Activated CD4-positive, alpha-beta T cell treated with anti-CD3 and anti-CD28 coated beads, Interleukin-2, amount 50 U/mL, for 48 hours (primary cell): ENCODE measurements at regions not wholly inside any gene's neighbourhood (a gene's known extent, or its start where the extent isn't known, plus 50 kb on each side); places are given as distances from the start of the nearest gene placed in this dataset.

Experiments used
- DNase-seq, 2 experiments: peaks; one replicate each; pipeline ENCODE4 v3.0.0-alpha.2; 2020

DNA sequence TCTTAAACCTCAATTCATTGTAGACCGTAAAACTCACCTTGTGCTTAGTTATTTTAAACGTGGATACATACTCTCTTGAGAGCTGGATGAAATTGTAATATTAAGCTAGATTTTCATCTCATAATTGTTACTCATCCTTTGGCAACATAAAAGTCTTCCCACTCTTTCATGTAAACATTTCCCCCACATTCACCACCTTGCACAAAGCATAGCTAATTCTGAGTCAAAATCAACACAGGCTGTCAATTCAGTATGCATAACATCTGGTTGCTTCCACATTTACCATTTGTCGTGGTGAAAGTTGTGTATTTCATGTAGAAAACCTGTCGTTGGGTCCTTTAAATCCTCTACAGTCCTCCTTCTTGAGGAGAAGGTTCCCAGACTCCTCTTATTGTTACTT is 524.6 kb downstream of the OTOL1 start:
- DNase-seq = no peak

DNA sequence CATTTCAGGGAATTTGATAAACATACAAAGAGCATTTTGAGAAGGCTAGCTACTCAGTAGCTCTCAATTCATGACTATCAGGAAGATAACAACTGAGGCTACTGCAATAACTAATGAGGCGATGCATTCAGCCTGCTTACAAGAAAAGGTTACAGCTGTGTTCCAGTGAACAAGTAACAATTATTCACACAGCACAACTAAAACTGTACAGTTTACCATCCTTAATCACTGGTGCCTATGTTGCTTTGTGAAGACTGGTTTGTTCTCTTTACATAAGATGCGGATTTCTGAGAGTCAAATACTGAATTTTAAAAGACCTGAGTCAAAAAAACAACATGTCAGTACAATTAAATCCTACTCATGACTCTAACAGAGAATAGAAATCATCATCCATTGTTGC is 526.3 kb downstream of the OTOL1 start:
- no peak for DNase-seq

- DNase-seq = no peak
These were observed 533.1 kb downstream of the OTOL1 start for GRCh38 chr3:162029736-162030135.

DNA sequence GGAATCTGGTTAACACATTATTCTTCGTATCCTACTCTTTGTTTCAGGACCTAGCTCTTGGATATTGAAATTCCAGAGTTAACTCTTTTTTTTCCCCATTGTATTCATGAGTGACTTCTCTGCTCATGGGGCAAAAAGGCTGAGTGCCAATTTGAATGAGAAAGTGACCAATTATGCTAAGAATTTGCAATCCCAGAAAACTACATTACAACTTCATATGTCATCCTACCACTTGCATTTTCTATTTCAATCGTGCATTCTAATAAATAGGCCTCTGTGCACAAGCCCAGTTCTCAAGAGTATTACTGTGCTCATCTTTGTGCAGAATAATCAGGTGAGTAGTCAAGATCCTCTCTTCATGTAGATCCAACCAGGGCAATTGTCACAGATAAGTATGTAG is 537.8 kb downstream of the OTOL1 start:
- no peak for DNase-seq

- no peak for DNase-seq
These were observed 545.0 kb downstream of the OTOL1 start for GRCh38 chr3:162041622-162042021.

DNA sequence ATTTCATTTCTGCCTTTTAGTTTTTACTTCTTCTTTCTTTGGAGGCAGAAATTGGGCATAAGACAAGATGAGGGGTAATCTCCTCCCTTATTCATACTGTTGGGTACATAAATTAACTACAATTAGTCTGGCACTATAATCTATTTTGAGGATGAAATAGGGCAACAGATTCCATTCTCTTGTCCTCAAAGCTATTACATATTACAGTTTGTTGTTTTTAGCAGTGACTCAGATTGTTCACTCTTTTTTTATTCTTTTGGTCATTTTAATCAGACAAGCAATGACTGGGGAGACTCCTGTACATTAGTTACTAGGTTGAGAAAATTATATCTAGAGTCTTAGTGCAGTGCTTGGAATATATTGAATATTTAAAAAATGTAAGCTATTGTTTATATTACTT is 556.0 kb downstream of the OTOL1 start:
- DNase-seq = no peak

- no peak for DNase-seq
These were observed 576.1 kb downstream of the OTOL1 start for GRCh38 chr3:162072656-162073164.

DNA sequence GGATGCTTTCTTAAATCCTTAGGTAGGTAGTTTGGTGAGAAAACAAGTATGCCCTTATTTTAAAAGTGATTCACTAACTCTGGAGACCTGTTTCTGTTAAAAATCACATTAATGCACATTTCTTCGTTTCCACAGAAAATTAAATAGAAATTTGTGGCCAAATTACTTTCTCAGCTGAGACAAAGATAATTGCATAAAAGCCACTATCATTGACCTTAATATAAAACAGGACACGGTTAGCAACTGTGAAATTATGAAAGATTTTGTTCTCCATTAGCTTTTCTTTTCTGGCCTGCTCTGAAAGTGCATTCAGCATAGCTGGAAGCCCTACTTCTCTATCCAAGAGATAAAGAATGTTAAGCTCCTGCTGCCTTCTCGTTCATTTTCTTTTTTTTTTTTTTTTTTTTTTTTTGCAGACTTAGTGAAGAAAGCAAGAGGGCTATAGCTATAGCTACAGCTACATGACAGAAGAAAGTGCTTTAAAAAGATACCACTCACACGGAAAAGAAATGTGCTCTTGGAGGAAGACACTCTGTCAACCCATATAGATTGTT is 576.9 kb downstream of the OTOL1 start:
- no peak for DNase-seq

GRCh38 chr3:162077108-162077507 is 580.5 kb downstream of the OTOL1 start:
- no peak for DNase-seq

DNA sequence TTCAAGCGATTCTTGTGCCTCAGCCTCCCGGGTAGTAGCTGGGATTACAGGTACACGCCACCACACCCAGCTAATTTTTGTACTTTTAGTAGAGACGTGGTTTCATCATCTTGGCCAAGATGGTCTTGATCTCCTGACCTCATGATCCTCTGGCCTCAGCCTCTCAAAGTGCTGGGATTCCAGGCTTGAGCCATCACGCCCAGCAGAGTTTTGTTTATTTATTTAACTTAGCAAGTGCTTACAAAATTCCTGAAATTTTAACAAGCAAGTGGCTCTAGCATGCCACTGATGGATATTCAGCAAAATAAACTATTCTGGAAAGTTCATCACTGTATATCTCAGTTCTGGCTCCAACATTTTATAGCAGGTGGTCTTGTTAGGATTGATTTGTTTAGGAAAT is 585.9 kb downstream of the OTOL1 start:
- DNase-seq = no peak

DNA sequence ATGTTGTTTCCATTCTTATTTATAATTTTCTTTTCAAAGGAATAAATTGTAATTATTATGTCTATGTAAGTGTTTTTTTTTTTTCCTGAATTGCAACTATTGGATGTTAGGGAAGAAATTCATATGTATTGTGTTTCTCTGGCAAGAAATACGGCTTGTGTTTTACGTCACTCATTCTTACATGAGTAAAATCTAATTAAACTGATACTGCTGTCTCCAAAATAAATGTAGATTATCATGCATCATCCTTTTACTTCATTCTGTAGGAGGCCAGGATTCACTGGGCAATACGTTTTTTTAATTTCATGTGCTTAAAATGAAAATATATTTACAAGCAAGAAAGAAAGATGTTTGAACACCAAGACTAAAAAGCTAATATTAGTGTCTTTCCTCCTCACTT is 590.8 kb downstream of the OTOL1 start:
- DNase-seq = no peak

- DNase-seq = no peak
These were observed 596.1 kb downstream of the OTOL1 start for GRCh38 chr3:162092751-162093150.

DNA sequence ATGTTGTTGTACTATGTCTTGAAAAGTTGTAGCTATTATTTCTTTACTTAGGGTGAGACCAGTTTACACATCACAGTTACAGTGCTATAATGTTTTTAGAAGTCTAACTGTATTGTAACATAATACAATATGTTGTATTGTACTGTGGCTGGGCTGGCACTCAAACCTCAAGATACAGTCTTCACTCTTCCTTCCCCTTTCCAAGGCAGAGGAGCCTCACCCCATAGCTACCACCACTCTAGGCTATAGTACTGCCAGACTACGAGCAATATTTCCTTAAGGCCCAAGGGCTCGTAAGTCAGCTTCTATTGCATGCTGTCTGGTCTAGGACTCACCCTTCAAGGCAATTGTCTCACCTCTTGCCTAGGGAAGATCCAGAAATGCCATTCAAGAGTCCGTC is 597.7 kb downstream of the OTOL1 start:
- no peak for DNase-seq

DNA sequence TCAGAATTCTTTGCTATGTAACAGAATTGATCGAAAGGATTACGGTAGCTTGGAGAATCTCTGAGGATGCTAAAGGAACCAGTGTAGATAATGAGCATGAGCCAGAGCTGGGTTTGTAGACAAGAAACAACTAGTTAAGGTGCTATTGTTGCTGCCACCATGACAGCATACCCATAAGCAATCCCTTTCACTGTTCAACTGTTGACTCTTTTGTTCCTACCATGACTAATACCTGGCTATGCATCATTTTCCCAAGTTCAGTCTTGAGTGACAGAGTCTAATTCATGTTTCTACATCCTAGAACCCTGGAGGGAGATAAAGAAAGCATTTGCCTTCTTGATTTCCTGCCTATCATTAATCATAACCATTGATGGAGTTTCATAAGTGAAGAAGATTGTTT is 600.3 kb downstream of the OTOL1 start:
- DNase-seq = no peak

DNA sequence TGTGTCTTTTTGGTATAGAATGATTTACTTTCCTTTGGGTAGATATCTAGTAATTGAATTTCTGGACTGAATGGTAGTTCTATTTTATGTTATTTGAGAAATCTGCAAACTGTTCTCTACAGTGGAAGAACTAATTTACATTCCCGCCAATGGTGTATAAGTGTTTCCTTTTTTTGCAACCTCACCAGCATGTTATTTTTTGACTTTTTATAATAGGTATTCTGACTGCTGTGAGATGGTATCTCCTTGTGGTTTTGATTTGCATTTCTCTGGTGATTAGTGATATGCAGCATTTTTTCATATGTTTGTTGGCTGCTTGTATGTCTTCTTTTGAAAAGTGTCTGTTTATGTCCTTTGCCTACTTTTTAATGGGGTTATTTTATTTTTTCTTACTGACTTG is 607.2 kb downstream of the OTOL1 start:
- DNase-seq = no peak

- no peak for DNase-seq
These were observed 615.3 kb downstream of the OTOL1 start for GRCh38 chr3:162111861-162112260.

- DNase-seq = no peak
These were observed 616.1 kb downstream of the OTOL1 start for GRCh38 chr3:162112719-162113118.

DNA sequence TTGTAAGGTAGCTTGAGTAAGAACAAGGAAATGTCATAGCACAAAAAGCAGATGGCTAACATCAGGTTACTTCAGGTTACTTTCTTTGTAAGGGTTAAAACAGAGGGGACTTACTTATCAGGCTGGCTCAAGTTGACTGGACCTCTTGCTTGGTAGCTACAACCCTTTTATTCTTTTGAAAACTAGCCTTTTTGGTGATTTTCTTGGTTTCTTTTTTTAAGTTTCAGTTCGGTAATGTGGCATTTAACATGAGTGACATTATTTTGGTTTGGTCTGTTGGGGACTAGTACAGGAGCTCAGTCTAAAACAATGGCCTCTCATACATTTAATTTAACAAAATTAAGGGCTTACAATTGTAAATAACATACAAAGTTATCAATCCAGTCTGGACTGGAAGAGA is 621.4 kb downstream of the OTOL1 start:
- no peak for DNase-seq

DNA sequence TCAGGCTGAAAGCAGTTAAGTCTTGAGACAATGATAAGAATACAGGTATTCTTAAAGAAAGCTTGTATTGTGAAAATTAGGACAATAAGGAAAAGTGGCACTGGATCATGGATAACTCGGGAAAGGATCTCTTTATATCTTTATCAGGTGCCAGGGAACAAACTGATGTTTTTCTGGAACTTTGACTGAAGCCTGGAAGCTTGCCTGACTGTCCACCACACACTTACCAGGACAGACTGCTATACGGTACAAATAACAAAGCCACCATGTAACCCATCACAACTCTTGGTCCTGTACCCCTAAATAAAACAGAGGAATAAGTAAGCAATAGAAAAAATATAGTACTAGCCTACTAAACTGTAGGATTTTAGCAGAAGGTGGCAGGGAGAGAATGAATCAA is 623.0 kb downstream of the OTOL1 start:
- DNase-seq = no peak

- DNase-seq = no peak
These were observed 625.8 kb downstream of the OTOL1 start for GRCh38 chr3:162122405-162122804.

DNA sequence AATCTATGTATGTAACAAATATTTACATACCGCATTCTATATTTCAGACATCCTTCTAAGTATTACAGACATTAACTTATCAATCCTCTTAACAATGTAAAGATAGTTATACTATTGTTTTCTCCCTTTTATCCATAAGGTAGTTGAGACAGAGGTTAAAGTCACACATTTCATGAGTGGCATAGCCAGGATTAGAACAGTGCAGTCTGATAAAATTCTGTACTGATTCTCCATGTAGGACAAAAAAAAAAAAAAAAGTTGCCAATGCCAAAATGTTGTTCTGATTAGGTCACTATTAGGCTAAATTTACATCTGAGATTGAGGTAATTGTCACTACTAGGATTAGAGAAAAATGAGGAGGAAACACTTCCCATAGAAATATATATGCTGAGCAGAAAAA is 629.2 kb downstream of the OTOL1 start:
- DNase-seq = no peak

- no peak for DNase-seq
These were observed 634.0 kb downstream of the OTOL1 start for GRCh38 chr3:162130582-162130981.

DNA sequence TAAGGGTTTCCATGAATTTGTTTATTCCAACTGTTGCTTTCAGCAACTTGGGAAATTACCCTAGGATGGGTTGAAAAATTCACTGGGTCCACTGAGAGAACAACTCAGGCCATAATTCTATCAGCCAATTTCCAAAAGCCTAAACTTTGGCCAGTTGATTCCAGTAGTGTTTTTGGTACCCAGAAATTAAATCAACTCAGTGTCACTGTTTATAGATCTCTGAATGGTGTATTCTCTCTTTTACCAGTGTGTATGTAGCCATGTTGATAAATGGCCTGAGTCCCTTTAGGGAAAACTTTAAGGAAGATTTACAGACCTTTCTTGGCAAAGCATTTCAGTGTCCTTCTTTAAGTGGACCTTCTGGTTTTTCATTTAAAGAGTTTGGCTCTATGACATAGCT is 636.4 kb downstream of the OTOL1 start:
- DNase-seq = no peak

DNA sequence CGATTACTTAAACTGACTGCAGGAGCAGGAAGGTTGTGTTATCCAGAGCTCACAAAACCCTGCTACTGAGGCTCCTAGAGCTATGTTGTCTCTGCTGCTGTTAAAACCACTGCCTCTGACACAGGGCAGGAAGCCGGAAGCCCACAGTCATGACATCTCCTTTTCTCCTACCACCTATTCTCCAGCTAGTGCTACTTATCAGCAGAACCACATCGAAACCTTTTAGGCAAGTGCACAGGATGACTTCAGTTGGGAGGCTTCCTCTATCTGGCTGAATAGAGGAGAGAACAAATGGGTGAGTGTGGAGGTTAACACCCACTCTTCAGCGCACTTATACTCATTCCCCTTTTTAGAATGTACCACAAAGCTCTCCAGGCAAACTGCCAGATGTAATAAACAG is 638.0 kb downstream of the OTOL1 start:
- DNase-seq = no peak

- no peak for DNase-seq
These were observed 639.5 kb downstream of the OTOL1 start for GRCh38 chr3:162136136-162136535.

DNA sequence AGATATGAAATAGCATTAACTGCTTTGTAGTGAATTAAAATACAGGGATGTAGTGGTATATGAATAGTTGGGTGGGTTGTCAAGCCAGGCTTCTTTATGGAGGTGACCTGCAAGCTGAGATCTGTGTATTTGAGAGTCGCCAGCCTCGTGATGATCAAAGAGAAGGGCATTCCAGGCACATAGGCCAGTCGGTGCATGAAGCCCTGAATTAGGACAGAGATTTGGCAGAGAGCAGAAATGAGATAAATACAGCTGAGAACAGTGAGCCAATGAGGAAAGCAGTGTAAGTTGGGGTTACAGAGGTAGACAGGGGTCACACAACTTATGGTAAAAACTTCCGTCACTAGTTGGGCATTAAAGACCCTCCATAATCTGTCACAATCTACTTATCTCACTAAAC is 641.9 kb downstream of the OTOL1 start:
- DNase-seq = no peak
